Nephron progenitor cell (in vitro differentiated cells): ENCODE measurements at regions not wholly inside any gene's neighbourhood (a gene's known extent, or its start where the extent isn't known, plus 50 kb on each side); places are given as distances from the start of the nearest gene placed in this dataset.

Experiments used
- DNase-seq: peaks from one replicate; pipeline ENCODE4 v3.0.0; 2021
- H3K27ac Mint-ChIP-seq: 2 replicates; pipeline ENCODE4 v1.8.0; 2021; ENCODE audit warnings: mild to moderate bottlenecking, moderate library complexity, mixed read lengths
- H3K27me3 Mint-ChIP-seq: 2 replicates; pipeline ENCODE4 v1.8.0; 2021; ENCODE audit warnings: mild to moderate bottlenecking, low read depth, mixed read lengths; ENCODE audit not compliant: poor library complexity
- H3K36me3 Mint-ChIP-seq: 2 replicates; pipeline ENCODE4 v1.8.0; 2021; ENCODE audit warnings: low read depth, mixed read lengths
- H3K4me1 Mint-ChIP-seq: 2 replicates; pipeline ENCODE4 v1.8.0; 2021; ENCODE audit warnings: mixed read lengths
- H3K4me3 Mint-ChIP-seq: 2 replicates; pipeline ENCODE4 v1.8.0; 2021; ENCODE audit warnings: mild to moderate bottlenecking, moderate library complexity, mixed read lengths
- H3K9me3 Mint-ChIP-seq: 2 replicates; pipeline ENCODE4 v1.8.0; 2021; ENCODE audit warnings: mild to moderate bottlenecking, moderate library complexity, mixed read lengths
- TF ChIP-seq, protein P1 (sequence below): fragments of 200-600 bp; sonication (generic); IDR thresholded peaks from 2 replicates; pipeline ENCODE4 v1.5.0; 2021; ENCODE audit warnings: antibody characterized with exemption

DNA sequence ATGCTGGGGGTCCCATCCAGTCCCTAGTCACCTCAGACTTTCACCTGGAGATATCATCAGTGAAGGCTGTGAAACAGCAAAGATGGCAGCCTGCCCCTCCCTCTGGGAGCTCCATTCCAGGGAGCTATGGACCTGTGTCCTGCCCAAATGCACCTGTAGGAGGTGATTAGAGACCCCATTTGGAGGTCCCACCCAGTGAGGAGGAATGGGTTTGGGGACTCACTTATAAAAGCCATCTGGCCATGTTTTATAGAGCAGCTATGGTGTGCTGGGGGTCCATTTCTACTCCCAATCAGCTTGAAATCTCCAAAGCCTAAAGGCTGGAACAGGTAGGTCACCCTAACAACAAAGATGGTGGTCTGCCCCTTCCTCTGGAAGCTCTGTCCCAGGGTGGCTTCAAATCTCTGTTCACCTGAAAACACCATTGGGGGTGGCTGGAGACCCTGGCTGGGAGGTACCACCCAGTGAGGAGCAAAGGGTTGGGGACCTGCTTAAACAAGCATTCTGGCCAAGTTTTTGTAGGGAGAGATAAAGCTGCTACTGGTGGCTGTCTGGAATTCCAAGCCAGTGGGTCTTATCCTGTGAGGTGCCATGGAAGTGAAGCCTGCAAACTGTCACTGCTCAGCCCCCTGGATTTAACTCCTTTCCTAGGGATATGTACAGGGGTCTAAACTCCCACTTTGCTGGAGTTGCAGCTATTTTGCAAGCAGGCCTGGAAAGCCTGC, 182.3 kb downstream of the RASSF9 start:
- H3K4me1 Mint-ChIP-seq = no peaks in the 10 kb centered on the region
- H3K9me3 Mint-ChIP-seq = peaks cover 30% of the 10 kb centered on the region
- TF ChIP-seq, protein P1, sequence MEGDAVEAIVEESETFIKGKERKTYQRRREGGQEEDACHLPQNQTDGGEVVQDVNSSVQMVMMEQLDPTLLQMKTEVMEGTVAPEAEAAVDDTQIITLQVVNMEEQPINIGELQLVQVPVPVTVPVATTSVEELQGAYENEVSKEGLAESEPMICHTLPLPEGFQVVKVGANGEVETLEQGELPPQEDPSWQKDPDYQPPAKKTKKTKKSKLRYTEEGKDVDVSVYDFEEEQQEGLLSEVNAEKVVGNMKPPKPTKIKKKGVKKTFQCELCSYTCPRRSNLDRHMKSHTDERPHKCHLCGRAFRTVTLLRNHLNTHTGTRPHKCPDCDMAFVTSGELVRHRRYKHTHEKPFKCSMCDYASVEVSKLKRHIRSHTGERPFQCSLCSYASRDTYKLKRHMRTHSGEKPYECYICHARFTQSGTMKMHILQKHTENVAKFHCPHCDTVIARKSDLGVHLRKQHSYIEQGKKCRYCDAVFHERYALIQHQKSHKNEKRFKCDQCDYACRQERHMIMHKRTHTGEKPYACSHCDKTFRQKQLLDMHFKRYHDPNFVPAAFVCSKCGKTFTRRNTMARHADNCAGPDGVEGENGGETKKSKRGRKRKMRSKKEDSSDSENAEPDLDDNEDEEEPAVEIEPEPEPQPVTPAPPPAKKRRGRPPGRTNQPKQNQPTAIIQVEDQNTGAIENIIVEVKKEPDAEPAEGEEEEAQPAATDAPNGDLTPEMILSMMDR = no peak
- H3K27ac Mint-ChIP-seq = no peak overlapping the region
- H3K4me3 Mint-ChIP-seq = no peak overlapping the region
- H3K27me3 Mint-ChIP-seq = peaks cover 2% of the 10 kb centered on the region
- no peak for DNase-seq
- peaks cover 5% of the 10 kb centered on the region for H3K36me3 Mint-ChIP-seq

DNA sequence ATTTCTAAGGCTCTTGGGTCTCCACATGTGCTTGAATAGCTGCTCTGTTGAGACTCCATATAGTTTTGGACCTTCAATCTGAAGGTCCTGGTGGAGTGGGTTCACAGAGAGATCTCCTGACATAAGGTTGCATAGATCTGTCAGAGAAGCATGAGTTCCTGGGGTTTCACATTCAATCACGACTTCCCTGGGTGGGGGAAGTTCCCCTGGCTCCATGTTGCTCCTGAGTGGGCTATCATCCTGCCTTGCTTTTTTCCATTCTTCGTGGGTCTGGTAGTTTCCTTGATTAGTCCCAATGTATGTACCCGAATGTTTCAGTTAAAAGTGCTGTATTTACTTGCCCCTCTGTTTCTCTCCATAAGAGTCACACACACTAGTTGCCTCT, 181.8 kb downstream of the RASSF9 start:
- peaks cover 33% of the 10 kb centered on the region for H3K9me3 Mint-ChIP-seq
- TF ChIP-seq, protein P1 = no peak
- DNase-seq = no peak
- H3K4me1 Mint-ChIP-seq = no peaks in the 10 kb centered on the region
- H3K36me3 Mint-ChIP-seq = peaks cover 5% of the 10 kb centered on the region
- peaks cover 2% of the 10 kb centered on the region for H3K27me3 Mint-ChIP-seq
- H3K4me3 Mint-ChIP-seq = no peak overlapping the region
- H3K27ac Mint-ChIP-seq = no peak overlapping the region

DNA sequence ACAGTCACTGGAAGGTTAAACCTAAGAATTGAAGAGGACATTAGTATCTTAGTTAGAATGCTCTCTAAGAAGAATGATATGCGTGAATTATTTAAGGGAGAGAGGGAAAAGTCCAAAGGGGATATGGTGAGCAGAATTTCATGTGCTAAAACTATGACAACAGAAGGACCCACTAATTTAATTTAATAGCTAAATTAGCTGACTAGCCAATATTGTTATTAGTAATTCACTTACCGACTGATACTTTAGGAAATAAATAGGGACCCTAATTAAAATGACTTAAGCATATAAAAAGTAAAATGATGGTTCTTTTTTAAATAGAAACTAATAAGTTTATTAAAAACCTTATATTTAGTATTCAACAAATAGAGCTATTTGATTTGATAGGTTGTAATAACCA, 179.6 kb downstream of the RASSF9 start:
- no peaks in the 10 kb centered on the region for H3K4me1 Mint-ChIP-seq
- no peak overlapping the region for H3K4me3 Mint-ChIP-seq
- peaks cover 5% of the 10 kb centered on the region for H3K36me3 Mint-ChIP-seq
- H3K9me3 Mint-ChIP-seq = peaks cover 28% of the 10 kb centered on the region
- no peak overlapping the region for H3K27ac Mint-ChIP-seq
- TF ChIP-seq, protein P1 = no peak
- no peak for DNase-seq
- H3K27me3 Mint-ChIP-seq = peaks cover 2% of the 10 kb centered on the region

DNA sequence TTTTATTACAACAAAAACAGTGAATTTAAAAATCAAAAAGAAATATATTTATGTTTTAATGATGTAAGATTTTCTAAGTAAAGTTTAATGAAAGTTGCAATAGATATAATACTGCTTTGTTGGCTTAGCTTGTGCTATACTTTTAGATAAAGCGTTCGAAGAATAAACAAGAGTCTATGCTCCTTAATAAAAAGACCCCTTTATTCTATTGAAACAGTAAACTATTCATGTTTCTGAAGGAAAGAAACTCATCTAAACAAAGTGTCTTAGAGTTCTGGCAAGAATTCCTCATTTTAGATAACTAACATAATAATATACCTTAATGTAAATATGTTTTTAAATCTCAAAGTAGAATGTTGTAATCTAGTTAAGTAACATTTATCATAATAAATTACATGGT, 179.0 kb downstream of the RASSF9 start:
- TF ChIP-seq, protein P1 = no peak
- H3K9me3 Mint-ChIP-seq = peaks cover 23% of the 10 kb centered on the region
- H3K4me1 Mint-ChIP-seq = no peaks in the 10 kb centered on the region
- no peak overlapping the region for H3K27ac Mint-ChIP-seq
- H3K4me3 Mint-ChIP-seq = no peak overlapping the region
- peaks cover 2% of the 10 kb centered on the region for H3K27me3 Mint-ChIP-seq
- peaks cover 5% of the 10 kb centered on the region for H3K36me3 Mint-ChIP-seq
- DNase-seq = no peak

DNA sequence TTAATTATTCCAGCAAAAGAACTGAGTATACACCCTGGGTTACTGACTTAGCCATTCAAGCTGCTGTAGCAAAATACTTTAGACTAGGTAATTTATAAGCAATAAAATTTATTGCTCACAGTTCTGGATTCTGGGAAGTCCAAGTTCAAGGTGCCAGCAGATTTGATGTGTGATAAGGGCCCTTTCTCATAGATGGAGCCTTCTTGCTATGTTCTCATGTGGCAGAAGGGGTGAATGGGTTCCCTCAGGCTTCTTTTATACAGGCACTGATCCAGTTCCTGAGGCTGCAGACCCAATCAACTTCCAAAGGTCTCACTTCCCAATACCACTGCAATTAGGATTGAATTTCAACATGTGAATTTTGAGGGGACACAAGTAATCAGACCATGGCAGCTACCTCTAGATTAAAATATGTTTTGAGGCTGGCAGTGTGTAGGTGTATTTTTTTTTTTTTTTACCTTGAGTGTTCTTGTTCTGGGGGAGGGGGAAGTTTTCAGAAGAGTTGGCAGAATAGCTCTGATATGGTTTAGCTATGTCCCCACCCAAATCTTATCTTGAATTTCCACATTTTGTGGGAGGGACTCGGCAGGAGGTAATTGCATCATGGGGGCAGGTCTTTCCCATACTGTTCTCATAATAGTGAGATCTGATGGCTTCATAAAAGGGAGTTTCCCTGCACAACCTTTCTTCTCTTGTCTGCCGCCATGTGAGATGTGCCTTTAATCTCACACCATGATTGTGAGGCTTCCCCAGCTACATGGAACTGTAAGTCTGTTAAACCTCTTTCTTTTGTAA, 178.2 kb downstream of the RASSF9 start:
- H3K27ac Mint-ChIP-seq = no peak overlapping the region
- peaks cover 18% of the 10 kb centered on the region for H3K9me3 Mint-ChIP-seq
- peaks cover 5% of the 10 kb centered on the region for H3K36me3 Mint-ChIP-seq
- TF ChIP-seq, protein P1 = no peak
- H3K4me1 Mint-ChIP-seq = no peaks in the 10 kb centered on the region
- no peak overlapping the region for H3K4me3 Mint-ChIP-seq
- DNase-seq = no peak
- no peaks in the 10 kb centered on the region for H3K27me3 Mint-ChIP-seq
